Psoas muscle (tissue), 7 donors: ENCODE measurements at regions not wholly inside any gene's neighbourhood (a gene's known extent, or its start where the extent isn't known, plus 50 kb on each side); places are given as distances from the start of the nearest gene placed in this dataset.
"Not testable (repeated sequence)": the region's sequence is repeated elsewhere in the genome, so short reads cannot be mapped to it uniquely, and the experiment has no call there.

Source experiments
- ATAC-seq, 4 donors: fragments of 200-7000 bp; cut with Tn5 transposase; one replicate each; pipeline ENCODE4 v1.9.1; 2020; ENCODE audit warnings: moderate library complexity in 3 of 4, mild to moderate bottlenecking in 2 of 4
- DNase-seq, 2 donors: peaks; one replicate each; pipeline ENCODE4 v3.0.0-alpha.2; 2020
- H3K27ac ChIP-seq: fragments of 200-600 bp; one replicate; pipeline ENCODE4 v1.8.0; 2022
- H3K27me3 ChIP-seq, 3 donors: fragments of 200-600 bp in 1 of 3; one replicate each; pipeline versions ENCODE4 v1.6.1 to v1.8.0; 2013 to 2022; ENCODE audit warnings: low read length in 2 of 3, mild to moderate bottlenecking in 2 of 3, moderate library complexity in 1 of 3; ENCODE audit not compliant: insufficient read depth in 3 of 3
- H3K36me3 ChIP-seq, 2 donors: fragments of 200-600 bp in 1 of 2; one replicate each; pipeline versions ENCODE4 v1.6.1 to v1.8.0; 2013 to 2022; ENCODE audit warnings: low read depth in 1 of 2, mild to moderate bottlenecking in 1 of 2, moderate library complexity in 1 of 2; ENCODE audit not compliant: insufficient read depth in 1 of 2
- H3K4me1 ChIP-seq: fragments of 200-600 bp; one replicate; pipeline ENCODE4 v1.8.0; 2022
- H3K4me3 ChIP-seq: fragments of 200-600 bp; one replicate; pipeline ENCODE4 v1.8.0; 2022; ENCODE audit warnings: mild to moderate bottlenecking
- H3K9me3 ChIP-seq: fragments of 200-600 bp; one replicate; pipeline ENCODE4 v1.8.0; 2022
- WGBS, 3 donors: extraction: QIAGEN DNeasy Blood & Tissue Kit; methylation state at CpG; one replicate each; pipeline versions ENCODE4 v1.1.6 to v1.1.7; 2013; 5-methylcytosine and 5-hydroxymethylcytosine counted together
- intact Hi-C, 2 donors: fragments of 100-400 bp; cut with DNase I; formaldehyde crosslinking; loops; one replicate each; pipeline versions ENCODE4 v1.11.0 to v1.14.2; 2022
- donor health status: healthy with polysubstance abuse.
- donor health status: DM: no; HTN: no; CAD: no; lungs with moderate emphysema.
- donor health status: Bipolar disorder and iron deficiency.
- donor health status: healthy.
- donor health status: DM: yes; HTN: yes; CAD: no.
- donor health status: DM: no; HTN: no; CAD: no.
- donor health status: DM: yes; HTN: yes; CAD: no.

GRCh38 chr1:143873650-143874049 lies 98.1 kb downstream of the FAM72C start:
- intact Hi-C loops: not testable (repeated sequence)

GRCh38 chr1:143870388-143870787 lies 101.4 kb downstream of the FAM72C start:
- DNase-seq, ATAC-seq, H3K27ac ChIP-seq, intact Hi-C loops, H3K36me3 ChIP-seq, H3K4me1 ChIP-seq, H3K4me3 ChIP-seq, H3K9me3 ChIP-seq, H3K27me3 ChIP-seq: not testable (repeated sequence)
- 89% methylated on average over 1 of the region's 1 CpG; no CpG with 5 or more reads in 2 of the 3 donors for WGBS, 3 donors

More at GRCh38 chr1:143873650-143874049, 98.1 kb downstream of the FAM72C start:
- H3K27ac ChIP-seq, H3K27me3 ChIP-seq, H3K4me3 ChIP-seq, DNase-seq, H3K4me1 ChIP-seq, H3K36me3 ChIP-seq, H3K9me3 ChIP-seq, ATAC-seq: not testable (repeated sequence)
- 73 to 88% (median 82%) methylated on average over 3 to 4 of the region's 5 CpGs for WGBS, 3 donors

GRCh38 chr1:143867590-143868220 lies 104.1 kb downstream of the FAM72C start:
- H3K27ac ChIP-seq, DNase-seq, intact Hi-C loops, ATAC-seq, H3K27me3 ChIP-seq, H3K9me3 ChIP-seq, H3K36me3 ChIP-seq, H3K4me3 ChIP-seq, H3K4me1 ChIP-seq: not testable (repeated sequence)
- whole genome bisulfite sequencing, 3 donors: 2 to 10% (median 7%) methylated on average over 3 of the region's 5 CpGs

GRCh38 chr1:143863901-143864520 lies 107.8 kb downstream of the FAM72C start:
- H3K27me3 ChIP-seq, H3K36me3 ChIP-seq, ATAC-seq, H3K4me3 ChIP-seq, intact Hi-C loops, DNase-seq, H3K4me1 ChIP-seq, H3K9me3 ChIP-seq, H3K27ac ChIP-seq: not testable (repeated sequence)
- WGBS, 3 donors: 50 to 59% (median 50%) methylated on average over 1 of the region's 1 CpG

GRCh38 chr1:143862722-143863121 lies 109.1 kb downstream of the FAM72C start:
- H3K36me3 ChIP-seq, DNase-seq, H3K27ac ChIP-seq, ATAC-seq, H3K27me3 ChIP-seq, intact Hi-C loops, H3K4me3 ChIP-seq, H3K4me1 ChIP-seq, H3K9me3 ChIP-seq: not testable (repeated sequence)
- 70 to 83% (median 75%) methylated on average over 3 to 4 of the region's 4 CpGs for WGBS, 3 donors

- H3K4me1 ChIP-seq, H3K36me3 ChIP-seq, DNase-seq, H3K9me3 ChIP-seq, H3K27me3 ChIP-seq, ATAC-seq, H3K4me3 ChIP-seq, H3K27ac ChIP-seq, intact Hi-C loops: not testable (repeated sequence)
- WGBS, 3 donors: no CpG with 5 or more reads among the region's 1 CpG
Observed at GRCh38 chr1:143861306-143861705, 110.5 kb downstream of the FAM72C start.

- no CpG with 5 or more reads among the region's 1 CpG for WGBS, 3 donors
- intact Hi-C loops: not testable (repeated sequence)
Observed at GRCh38 chr1:143855867-143856266, 115.9 kb downstream of the FAM72C start.

GRCh38 chr1:143854069-143854468 lies 117.7 kb downstream of the FAM72C start:
- H3K36me3 ChIP-seq, intact Hi-C loops, DNase-seq, H3K4me3 ChIP-seq, H3K4me1 ChIP-seq, H3K27me3 ChIP-seq, H3K9me3 ChIP-seq, ATAC-seq, H3K27ac ChIP-seq: not testable (repeated sequence)
- WGBS, 3 donors: 71 to 88% (median 86%) methylated on average over 1 of the region's 2 CpGs

More at GRCh38 chr1:143855867-143856266, 115.9 kb downstream of the FAM72C start:
- not testable (repeated sequence) for DNase-seq, H3K36me3 ChIP-seq, H3K4me1 ChIP-seq, ATAC-seq, H3K27me3 ChIP-seq, H3K9me3 ChIP-seq, H3K27ac ChIP-seq, H3K4me3 ChIP-seq

GRCh38 chr1:143850637-143851036 lies 121.1 kb downstream of the FAM72C start:
- 74 to 88% (median 79%) methylated on average over 2 of the region's 2 CpGs for WGBS, 3 donors

GRCh38 chr1:143848859-143849258 lies 122.9 kb downstream of the FAM72C start:
- ATAC-seq, H3K9me3 ChIP-seq, H3K27ac ChIP-seq, H3K4me3 ChIP-seq, H3K36me3 ChIP-seq, H3K27me3 ChIP-seq, H3K4me1 ChIP-seq, intact Hi-C loops, DNase-seq: not testable (repeated sequence)

More at GRCh38 chr1:143850637-143851036, 121.1 kb downstream of the FAM72C start:
- H3K27ac ChIP-seq, ATAC-seq, H3K9me3 ChIP-seq, H3K4me1 ChIP-seq, DNase-seq, H3K27me3 ChIP-seq, intact Hi-C loops, H3K36me3 ChIP-seq, H3K4me3 ChIP-seq: not testable (repeated sequence)

GRCh38 chr1:143845193-143845592 lies 126.6 kb downstream of the FAM72C start:
- H3K4me1 ChIP-seq, H3K27ac ChIP-seq, ATAC-seq, H3K36me3 ChIP-seq, DNase-seq, H3K4me3 ChIP-seq, H3K9me3 ChIP-seq, H3K27me3 ChIP-seq, intact Hi-C loops: not testable (repeated sequence)
- WGBS, 3 donors: 50% methylated on average over 1 of the region's 1 CpG; no CpG with 5 or more reads in 2 of the 3 donors
